Stomach smooth muscle (tissue), 2 donors: ENCODE measurements at regions not wholly inside any gene's neighbourhood (a gene's known extent, or its start where the extent isn't known, plus 50 kb on each side); places are given as distances from the start of the nearest gene placed in this dataset.

ENCODE experiments used
- H3K27ac ChIP-seq: one replicate; pipeline ENCODE4 v1.7.0; 2013; ENCODE audit warnings: mild to moderate bottlenecking, low read length, inconsistent platforms
- H3K27me3 ChIP-seq, 2 donors: one replicate each; pipeline ENCODE4 v1.7.0; 2013; ENCODE audit warnings: low read length in 2 of 2; ENCODE audit not compliant: insufficient read depth in 2 of 2, control insufficient read depth in 1 of 2
- H3K36me3 ChIP-seq, 2 donors: one replicate each; pipeline ENCODE4 v1.7.0; 2013; ENCODE audit warnings: low read length in 2 of 2; ENCODE audit not compliant: control insufficient read depth in 2 of 2, insufficient read depth in 2 of 2
- H3K4me1 ChIP-seq: one replicate; pipeline ENCODE4 v1.7.0; 2013; ENCODE audit warnings: low read length; ENCODE audit not compliant: control insufficient read depth, insufficient read depth
- H3K4me3 ChIP-seq, 2 donors: one replicate each; pipeline ENCODE4 v1.7.0; 2013; ENCODE audit warnings: low read length in 2 of 2
- H3K9ac ChIP-seq, 2 donors: one replicate each; pipeline ENCODE4 v1.7.0; 2013; ENCODE audit warnings: low read length in 2 of 2, mild to moderate bottlenecking in 1 of 2
- H3K9me3 ChIP-seq, 2 donors: one replicate each; pipeline ENCODE4 v1.7.0; 2013; ENCODE audit warnings: low read length in 2 of 2; ENCODE audit not compliant: control insufficient read depth in 2 of 2
- donor health status: healthy.
- donor health status: Pancreatic carcinoma.

DNA sequence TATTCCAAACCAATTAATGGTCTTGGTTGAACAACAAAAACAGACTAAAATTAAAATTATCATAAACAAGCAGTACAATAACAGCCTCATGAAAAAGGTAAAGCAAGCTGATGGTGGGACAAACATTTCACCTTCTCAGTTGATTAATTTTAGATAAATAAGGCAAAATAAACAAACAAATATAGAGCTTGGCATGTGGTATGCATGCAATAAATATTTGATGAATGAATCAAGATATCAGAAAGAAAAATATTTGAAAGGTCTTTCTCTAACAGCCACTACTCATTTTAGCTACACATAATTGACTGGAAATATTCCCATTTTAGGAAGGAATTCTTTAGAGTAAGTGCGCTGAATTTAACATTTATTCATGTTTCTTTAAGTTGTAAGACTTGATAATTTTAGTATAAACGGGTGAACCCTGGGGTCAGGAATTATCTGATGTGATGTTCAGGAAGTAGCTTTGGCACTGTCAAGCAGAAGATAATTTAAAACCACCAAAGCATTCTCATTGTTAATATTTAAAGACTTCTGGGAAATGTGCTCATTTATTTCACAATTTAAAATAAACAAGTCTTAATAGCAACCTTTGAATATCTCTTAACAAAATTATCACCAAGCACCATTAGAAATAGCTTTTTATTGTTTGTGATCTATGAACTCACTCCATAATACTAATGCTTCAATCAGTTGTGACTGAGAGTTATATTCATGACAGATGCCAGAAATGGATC lies 372.3 kb upstream of the TGFBR2 start:
- Histone ChIP-seq H3K4me1 (no peaks in the 10 kb centered on the region), H3K27ac (no peak overlapping the region), H3K27me3 (no peaks in the 10 kb centered on the region), H3K9me3 (no peaks in the 10 kb centered on the region), H3K4me3 (no peak overlapping the region), H3K36me3 (no peaks in the 10 kb centered on the region), H3K9ac (no peak overlapping the region)

DNA sequence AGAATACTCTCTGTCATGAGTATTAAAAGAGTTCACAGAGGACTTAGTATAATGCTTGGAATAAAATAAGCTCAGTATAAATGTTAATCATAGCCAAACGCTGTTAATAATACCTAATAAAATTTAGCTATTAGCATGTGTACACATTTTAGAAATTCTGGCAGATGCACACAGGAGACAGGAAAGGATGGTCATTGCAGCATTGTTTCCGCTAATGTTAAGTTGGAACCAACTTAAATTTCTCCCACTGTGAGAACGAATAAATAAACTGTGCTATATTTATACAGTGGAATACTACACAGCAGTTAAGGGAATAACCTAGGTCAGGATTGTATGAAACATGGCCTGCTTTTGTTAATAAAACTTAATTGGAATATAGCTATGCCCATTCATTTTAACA lies 370.4 kb upstream of the TGFBR2 start:
- H3K4me3 ChIP-seq: no peak overlapping the region
- no peaks in the 10 kb centered on the region for H3K27me3 ChIP-seq
- no peaks in the 10 kb centered on the region for H3K36me3 ChIP-seq
- H3K9ac ChIP-seq: no peak overlapping the region
- no peaks in the 10 kb centered on the region for H3K4me1 ChIP-seq
- no peak overlapping the region for H3K27ac ChIP-seq
- no peaks in the 10 kb centered on the region for H3K9me3 ChIP-seq

DNA sequence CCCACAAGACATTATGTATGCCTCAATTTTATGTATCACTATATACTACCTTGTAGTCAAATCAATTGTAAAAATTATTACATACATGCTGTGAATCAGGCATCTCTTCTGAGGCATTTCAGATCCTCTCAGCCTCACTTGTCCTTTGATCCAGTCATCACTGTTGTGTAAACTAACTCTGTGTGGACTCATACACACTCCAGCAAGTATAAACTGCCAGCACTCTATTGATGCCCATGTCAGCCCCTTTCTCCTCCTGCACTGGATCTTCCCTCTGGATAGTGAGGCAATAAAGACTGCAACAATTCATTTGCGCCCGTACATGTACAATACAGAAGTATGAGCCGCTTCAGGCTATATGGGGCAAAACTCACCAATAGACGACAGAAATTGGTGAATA lies 364.7 kb upstream of the TGFBR2 start:
- H3K27me3 ChIP-seq: no peaks in the 10 kb centered on the region
- H3K9ac ChIP-seq: no peak overlapping the region

DNA sequence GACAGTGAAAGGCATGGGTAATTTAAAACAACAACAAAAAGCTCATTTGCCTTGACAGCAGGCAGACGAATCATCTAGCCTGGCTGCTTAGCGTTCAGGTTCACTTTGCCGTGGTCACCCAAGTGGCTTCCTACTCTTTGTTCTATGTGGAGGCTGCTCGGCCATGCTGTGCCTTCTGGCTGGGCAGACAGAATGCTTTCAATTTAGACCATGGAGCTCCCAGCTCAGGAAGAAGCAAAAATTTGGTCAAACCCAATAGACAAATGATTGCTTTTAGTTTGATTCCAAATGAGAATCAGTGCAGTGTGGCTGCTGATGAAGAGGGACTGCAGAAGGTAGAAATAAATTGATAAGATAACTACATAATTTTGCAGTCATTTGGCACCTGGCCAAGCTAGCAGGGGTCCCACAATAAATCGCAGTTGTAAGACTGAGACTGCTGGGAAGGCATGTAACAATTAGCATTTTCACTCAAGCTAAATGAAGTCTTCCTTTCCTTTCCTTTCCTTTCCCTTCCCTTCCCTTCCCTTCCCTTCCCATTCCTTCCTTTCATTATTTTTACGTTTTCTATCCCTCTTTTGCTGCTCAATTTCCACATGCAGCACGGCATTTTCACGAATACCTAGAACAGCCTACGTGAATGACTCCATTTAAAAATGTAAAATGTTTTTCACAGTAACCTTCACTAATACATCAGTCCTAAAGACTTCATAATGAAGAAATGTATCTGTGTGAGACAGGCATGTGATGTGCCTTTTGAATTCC lies 360.4 kb upstream of the TGFBR2 start:
- Histone ChIP-seq H3K9ac (no peak overlapping the region), H3K27ac (no peak overlapping the region), H3K4me1 (no peaks in the 10 kb centered on the region), H3K9me3 (no peaks in the 10 kb centered on the region), H3K4me3 (no peak overlapping the region), H3K36me3 (no peaks in the 10 kb centered on the region), H3K27me3 (no peaks in the 10 kb centered on the region)

More for the DNA sequence above, 364.7 kb upstream of the TGFBR2 start:
- Histone ChIP-seq H3K4me3 (no peak overlapping the region), H3K27ac (no peak overlapping the region), H3K36me3 (no peaks in the 10 kb centered on the region), H3K9me3 (no peaks in the 10 kb centered on the region), H3K4me1 (no peaks in the 10 kb centered on the region)

DNA sequence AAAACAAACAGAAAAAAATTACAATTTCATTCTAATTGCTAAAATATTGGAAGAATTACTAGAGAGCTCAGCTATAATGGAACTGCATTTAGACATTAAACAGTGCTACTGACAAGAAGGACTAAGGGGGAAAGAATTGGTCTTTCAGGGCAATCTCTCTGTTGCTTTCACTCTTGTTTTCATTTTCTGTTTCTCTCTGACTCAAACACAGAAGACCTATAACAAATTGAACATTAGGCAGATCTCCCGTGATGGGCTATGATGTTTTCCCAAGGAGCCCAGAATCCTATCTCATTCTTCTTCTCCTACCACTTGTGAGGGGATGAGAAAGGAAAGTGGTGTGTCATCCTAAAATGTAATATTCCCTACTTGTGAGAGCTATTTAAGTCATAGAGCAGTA lies 358.0 kb upstream of the TGFBR2 start:
- Histone ChIP-seq H3K4me1 (no peaks in the 10 kb centered on the region), H3K9ac (no peak overlapping the region), H3K9me3 (no peaks in the 10 kb centered on the region), H3K27me3 (no peaks in the 10 kb centered on the region), H3K4me3 (no peak overlapping the region), H3K36me3 (no peaks in the 10 kb centered on the region), H3K27ac (no peak overlapping the region)

DNA sequence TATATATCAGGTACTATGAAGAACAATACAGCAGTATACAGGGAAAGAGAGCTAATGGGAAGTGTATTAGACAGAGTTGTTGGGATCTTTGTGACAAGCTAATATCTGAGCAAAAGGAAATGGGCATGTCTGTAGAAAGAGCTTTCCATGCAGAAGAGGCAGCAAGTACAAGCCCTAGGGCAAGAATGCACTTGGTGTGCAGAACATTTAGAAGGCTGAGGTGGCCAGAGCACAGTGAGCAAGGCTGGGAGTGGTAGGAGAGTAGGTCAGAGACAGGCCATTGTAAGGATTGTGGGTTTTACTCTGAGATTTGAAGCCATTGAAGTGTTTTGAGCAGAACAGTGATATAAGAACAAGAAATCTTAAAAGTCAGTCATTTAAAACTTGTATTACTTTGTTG lies 353.9 kb upstream of the TGFBR2 start:
- H3K4me3 ChIP-seq: no peak overlapping the region
- no peak overlapping the region for H3K27ac ChIP-seq
- H3K36me3 ChIP-seq: no peaks in the 10 kb centered on the region

DNA sequence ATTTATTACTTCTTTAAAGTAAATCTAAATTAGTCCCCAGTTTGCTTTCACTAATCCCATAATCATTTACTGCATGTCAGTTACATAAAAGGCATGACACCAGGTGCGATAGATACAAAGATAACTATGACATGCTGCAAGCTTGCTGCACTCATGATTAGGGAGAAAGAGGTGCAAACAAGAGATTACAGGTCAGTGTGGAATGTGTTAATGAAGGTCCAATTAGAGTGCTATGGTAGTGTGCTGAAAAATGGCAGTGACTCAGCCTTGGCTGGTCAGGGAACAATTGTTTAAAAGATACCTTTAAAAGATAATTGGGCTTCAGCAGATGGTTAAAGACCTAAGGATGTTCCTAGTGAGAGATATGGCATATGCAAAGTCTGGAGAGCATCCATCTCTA lies 352.6 kb upstream of the TGFBR2 start:
- H3K27me3 ChIP-seq: no peaks in the 10 kb centered on the region
- H3K4me3 ChIP-seq: no peak overlapping the region
- peaks cover 0 to 2% of the 10 kb centered on the region in 2 donors for H3K9me3 ChIP-seq
- H3K9ac ChIP-seq: no peak overlapping the region
- H3K36me3 ChIP-seq: no peaks in the 10 kb centered on the region
- H3K27ac ChIP-seq: no peak overlapping the region
- no peaks in the 10 kb centered on the region for H3K4me1 ChIP-seq

More for the DNA sequence above, 353.9 kb upstream of the TGFBR2 start:
- Histone ChIP-seq H3K27me3 (no peaks in the 10 kb centered on the region), H3K9ac (no peak overlapping the region), H3K9me3 (peaks cover 0 to 2% of the 10 kb centered on the region in 2 donors), H3K4me1 (no peaks in the 10 kb centered on the region)

DNA sequence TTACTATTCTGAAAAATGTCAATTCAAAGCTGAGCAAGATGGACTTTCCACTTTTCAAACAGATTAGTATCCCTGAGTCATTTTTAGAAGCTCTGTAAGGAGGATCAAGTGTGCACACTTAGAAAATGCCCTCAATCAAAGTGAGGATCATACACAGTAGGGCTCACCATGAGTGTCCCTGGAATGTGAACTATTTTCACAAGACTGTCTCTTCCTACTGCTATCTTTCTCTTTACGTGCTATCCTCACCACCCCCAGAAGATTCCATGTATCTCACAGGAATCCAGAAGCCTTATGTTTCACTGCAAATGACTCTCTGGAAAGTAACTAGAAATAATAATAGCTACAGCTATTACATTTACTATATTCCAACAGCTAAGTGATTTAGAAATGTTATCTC lies 349.9 kb upstream of the TGFBR2 start:
- Histone ChIP-seq H3K36me3 (no peaks in the 10 kb centered on the region), H3K4me3 (no peak overlapping the region), H3K27ac (no peak overlapping the region), H3K4me1 (no peaks in the 10 kb centered on the region), H3K27me3 (no peaks in the 10 kb centered on the region), H3K9me3 (peaks cover 0 to 2% of the 10 kb centered on the region in 2 donors), H3K9ac (no peak overlapping the region)

DNA sequence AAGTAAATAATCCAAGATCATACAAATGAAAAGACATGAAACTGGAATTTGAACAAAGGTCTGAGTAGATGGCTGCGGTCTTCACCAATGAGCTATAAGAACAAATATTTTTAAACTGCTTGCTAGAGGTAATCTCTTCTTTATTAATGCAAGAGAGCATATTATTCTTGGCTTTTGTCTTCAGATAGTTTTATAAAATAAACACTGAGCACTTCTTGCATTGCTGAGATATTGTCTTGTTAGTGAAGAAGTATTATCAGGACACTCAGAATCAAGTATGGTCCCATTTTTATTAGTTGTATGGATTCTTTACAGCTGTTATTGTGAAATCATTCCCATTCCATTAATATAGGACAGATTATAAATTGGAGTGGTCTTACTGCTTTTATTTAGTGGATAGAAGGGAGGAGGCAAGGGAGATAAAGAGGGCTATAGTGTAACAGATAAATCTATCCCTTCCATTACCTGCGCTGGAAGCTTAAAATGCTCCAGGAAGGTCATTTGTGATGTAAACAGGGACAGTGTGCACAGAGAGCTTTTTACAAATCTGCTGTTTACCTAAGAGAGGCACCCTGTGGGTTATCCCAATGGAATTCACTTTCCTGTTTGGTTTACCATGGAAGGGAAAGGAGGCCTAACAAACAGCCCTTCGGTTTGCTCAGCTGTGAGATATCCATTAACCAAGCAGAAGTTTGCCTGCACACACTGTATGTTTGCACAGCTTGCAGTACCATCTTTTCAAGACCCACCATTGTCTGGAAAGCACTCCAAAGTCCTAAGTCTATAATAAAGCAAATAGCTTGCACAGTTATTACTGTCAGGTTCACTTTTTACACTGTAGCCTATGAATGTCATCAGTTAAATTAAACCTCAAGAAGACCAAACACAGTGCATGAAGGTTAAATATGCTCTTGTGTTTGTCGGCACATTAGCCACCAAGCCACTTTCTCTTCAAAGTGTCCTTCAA lies 347.7 kb upstream of the TGFBR2 start:
- Histone ChIP-seq H3K4me1 (no peaks in the 10 kb centered on the region), H3K9ac (no peak overlapping the region)

DNA sequence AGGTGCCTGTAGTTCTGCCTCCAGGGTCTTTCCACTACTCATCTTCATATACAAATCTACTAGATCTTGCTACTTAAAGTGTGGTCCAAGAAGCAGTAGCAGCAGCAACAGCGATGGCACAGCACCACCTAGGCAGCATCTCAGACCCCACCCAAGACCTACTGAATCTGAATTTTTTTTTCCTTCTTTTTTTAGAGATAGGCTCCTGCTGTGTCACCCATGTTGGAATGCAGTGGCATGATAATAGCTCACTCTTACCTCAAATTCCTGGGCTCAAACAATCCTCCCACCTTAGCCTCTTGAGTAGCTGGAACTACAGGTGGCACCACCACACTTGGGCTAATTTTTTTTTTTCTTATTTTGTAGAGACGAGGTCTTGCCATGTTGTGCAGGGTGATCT lies 346.7 kb upstream of the TGFBR2 start:
- Histone ChIP-seq H3K4me3 (no peak overlapping the region), H3K9me3 (no peaks in the 10 kb centered on the region), H3K4me1 (no peaks in the 10 kb centered on the region), H3K27ac (no peak overlapping the region), H3K27me3 (no peaks in the 10 kb centered on the region), H3K36me3 (no peaks in the 10 kb centered on the region), H3K9ac (no peak overlapping the region)

More for the DNA sequence above, 347.7 kb upstream of the TGFBR2 start:
- H3K4me3 ChIP-seq: no peak overlapping the region
- no peaks in the 10 kb centered on the region for H3K27me3 ChIP-seq
- peaks cover 0 to 2% of the 10 kb centered on the region in 2 donors for H3K9me3 ChIP-seq
- H3K27ac ChIP-seq: no peak overlapping the region
- no peaks in the 10 kb centered on the region for H3K36me3 ChIP-seq
